ENCODE measurements at regions not wholly inside any gene's neighbourhood (a gene's known extent, or its start where the extent isn't known, plus 50 kb on each side); places are given as distances from the start of the nearest gene placed in this dataset.

- Histone ChIP-seq H3K27me3 (ENCODE audit: low read depth, low read length) (no peaks in the 10 kb centered on the region), H3K27ac (ENCODE audit: low read length) (no peak overlapping the region), H3K36me3 (ENCODE audit: control insufficient read depth in 1 of 2, insufficient read depth in 2 of 2, low read length in 2 of 2) (no peaks in the 10 kb centered on the region), H3K4me1 (ENCODE audit: control insufficient read depth in 1 of 2, insufficient read depth in 2 of 2, low read length in 2 of 2) (peaks cover 0 to 5% of the 10 kb centered on the region in 2 donors), H3K9me3 (ENCODE audit: control insufficient read depth in 1 of 2, low read length in 2 of 2) (no peaks in the 10 kb centered on the region), H3K4me3 (ENCODE audit: low read depth in 1 of 2, low read length in 2 of 2) (no peak overlapping the region)
These were observed 615.8 kb upstream of the SALL3 start for GRCh38 chr18:78363556-78364387.

GRCh38 chr18:78364388-78364960 is 615.1 kb upstream of the SALL3 start:
- Histone ChIP-seq H3K4me1 (ENCODE audit: control insufficient read depth in 1 of 2, insufficient read depth in 2 of 2, low read length in 2 of 2) (peaks cover 0 to 5% of the 10 kb centered on the region in 2 donors), H3K36me3 (ENCODE audit: control insufficient read depth in 1 of 2, insufficient read depth in 2 of 2, low read length in 2 of 2) (no peaks in the 10 kb centered on the region), H3K4me3 (ENCODE audit: low read depth in 1 of 2, low read length in 2 of 2) (no peak overlapping the region), H3K27me3 (ENCODE audit: low read depth, low read length) (no peaks in the 10 kb centered on the region), H3K9me3 (ENCODE audit: control insufficient read depth in 1 of 2, low read length in 2 of 2) (no peaks in the 10 kb centered on the region), H3K27ac (ENCODE audit: low read length) (no peak overlapping the region)

- no peak overlapping the region for H3K4me3 ChIP-seq (ENCODE audit: low read depth in 1 of 2, low read length in 2 of 2)
- no peak overlapping the region for H3K27ac ChIP-seq (ENCODE audit: low read length)
- H3K36me3 ChIP-seq (ENCODE audit: control insufficient read depth in 1 of 2, insufficient read depth in 2 of 2, low read length in 2 of 2) = no peaks in the 10 kb centered on the region
- no peaks in the 10 kb centered on the region for H3K9me3 ChIP-seq (ENCODE audit: control insufficient read depth in 1 of 2, low read length in 2 of 2)
- peaks cover 0 to 5% of the 10 kb centered on the region in 2 donors for H3K4me1 ChIP-seq (ENCODE audit: control insufficient read depth in 1 of 2, insufficient read depth in 2 of 2, low read length in 2 of 2)
- no peaks in the 10 kb centered on the region for H3K27me3 ChIP-seq (ENCODE audit: low read depth, low read length)
These were observed 611.6 kb upstream of the SALL3 start for GRCh38 chr18:78367996-78368395.

- Histone ChIP-seq H3K27ac (ENCODE audit: low read length) (no peak overlapping the region), H3K27me3 (ENCODE audit: low read depth, low read length) (no peaks in the 10 kb centered on the region), H3K36me3 (ENCODE audit: control insufficient read depth in 1 of 2, insufficient read depth in 2 of 2, low read length in 2 of 2) (no peaks in the 10 kb centered on the region), H3K4me1 (ENCODE audit: control insufficient read depth in 1 of 2, insufficient read depth in 2 of 2, low read length in 2 of 2) (peaks cover 0 to 5% of the 10 kb centered on the region in 2 donors), H3K4me3 (ENCODE audit: low read depth in 1 of 2, low read length in 2 of 2) (no peak overlapping the region), H3K9me3 (ENCODE audit: control insufficient read depth in 1 of 2, low read length in 2 of 2) (no peaks in the 10 kb centered on the region)
These were observed 610.9 kb upstream of the SALL3 start for GRCh38 chr18:78368726-78369125.

- Histone ChIP-seq H3K36me3 (ENCODE audit: control insufficient read depth in 1 of 2, insufficient read depth in 2 of 2, low read length in 2 of 2) (no peaks in the 10 kb centered on the region), H3K9me3 (ENCODE audit: control insufficient read depth in 1 of 2, low read length in 2 of 2) (no peaks in the 10 kb centered on the region), H3K4me3 (ENCODE audit: low read depth in 1 of 2, low read length in 2 of 2) (no peak overlapping the region), H3K27me3 (ENCODE audit: low read depth, low read length) (no peaks in the 10 kb centered on the region), H3K27ac (ENCODE audit: low read length) (no peak overlapping the region), H3K4me1 (ENCODE audit: control insufficient read depth in 1 of 2, insufficient read depth in 2 of 2, low read length in 2 of 2) (no peaks in the 10 kb centered on the region)
These were observed 603.6 kb upstream of the SALL3 start for GRCh38 chr18:78376046-78376445.

- H3K27ac ChIP-seq (ENCODE audit: low read length) = no peak overlapping the region
- no peaks in the 10 kb centered on the region for H3K27me3 ChIP-seq (ENCODE audit: low read depth, low read length)
- no peaks in the 10 kb centered on the region for H3K36me3 ChIP-seq (ENCODE audit: control insufficient read depth in 1 of 2, insufficient read depth in 2 of 2, low read length in 2 of 2)
- no peaks in the 10 kb centered on the region for H3K9me3 ChIP-seq (ENCODE audit: control insufficient read depth in 1 of 2, low read length in 2 of 2)
- no peak overlapping the region for H3K4me3 ChIP-seq (ENCODE audit: low read depth in 1 of 2, low read length in 2 of 2)
- no peaks in the 10 kb centered on the region for H3K4me1 ChIP-seq (ENCODE audit: control insufficient read depth in 1 of 2, insufficient read depth in 2 of 2, low read length in 2 of 2)
These were observed 601.2 kb upstream of the SALL3 start for GRCh38 chr18:78378403-78378802.

- H3K4me1 ChIP-seq (ENCODE audit: control insufficient read depth in 1 of 2, insufficient read depth in 2 of 2, low read length in 2 of 2) = no peaks in the 10 kb centered on the region
These were observed 600.6 kb upstream of the SALL3 start for GRCh38 chr18:78378983-78379382.

GRCh38 chr18:78390348-78390951 is 589.2 kb upstream of the SALL3 start:
- Histone ChIP-seq H3K27me3 (ENCODE audit: low read depth, low read length) (no peaks in the 10 kb centered on the region), H3K36me3 (ENCODE audit: control insufficient read depth in 1 of 2, insufficient read depth in 2 of 2, low read length in 2 of 2) (no peaks in the 10 kb centered on the region), H3K4me3 (ENCODE audit: low read depth in 1 of 2, low read length in 2 of 2) (no peak overlapping the region), H3K4me1 (ENCODE audit: control insufficient read depth in 1 of 2, insufficient read depth in 2 of 2, low read length in 2 of 2) (no peaks in the 10 kb centered on the region), H3K27ac (ENCODE audit: low read length) (no peak overlapping the region), H3K9me3 (ENCODE audit: control insufficient read depth in 1 of 2, low read length in 2 of 2) (peaks cover 0 to 14% of the 10 kb centered on the region in 2 donors)

More at GRCh38 chr18:78378983-78379382, 600.6 kb upstream of the SALL3 start:
- H3K27ac ChIP-seq (ENCODE audit: low read length) = no peak overlapping the region
- no peaks in the 10 kb centered on the region for H3K27me3 ChIP-seq (ENCODE audit: low read depth, low read length)
- no peaks in the 10 kb centered on the region for H3K36me3 ChIP-seq (ENCODE audit: control insufficient read depth in 1 of 2, insufficient read depth in 2 of 2, low read length in 2 of 2)
- no peak overlapping the region for H3K4me3 ChIP-seq (ENCODE audit: low read depth in 1 of 2, low read length in 2 of 2)
- no peaks in the 10 kb centered on the region for H3K9me3 ChIP-seq (ENCODE audit: control insufficient read depth in 1 of 2, low read length in 2 of 2)

GRCh38 chr18:78390952-78391348 is 588.7 kb upstream of the SALL3 start:
- no peaks in the 10 kb centered on the region for H3K36me3 ChIP-seq (ENCODE audit: control insufficient read depth in 1 of 2, insufficient read depth in 2 of 2, low read length in 2 of 2)
- H3K27ac ChIP-seq (ENCODE audit: low read length) = no peak overlapping the region
- peaks cover 0 to 14% of the 10 kb centered on the region in 2 donors for H3K9me3 ChIP-seq (ENCODE audit: control insufficient read depth in 1 of 2, low read length in 2 of 2)
- no peaks in the 10 kb centered on the region for H3K27me3 ChIP-seq (ENCODE audit: low read depth, low read length)
- H3K4me3 ChIP-seq (ENCODE audit: low read depth in 1 of 2, low read length in 2 of 2) = no peak overlapping the region
- no peaks in the 10 kb centered on the region for H3K4me1 ChIP-seq (ENCODE audit: control insufficient read depth in 1 of 2, insufficient read depth in 2 of 2, low read length in 2 of 2)

GRCh38 chr18:78393086-78393862 is 586.3 kb upstream of the SALL3 start:
- Histone ChIP-seq H3K36me3 (ENCODE audit: control insufficient read depth in 1 of 2, insufficient read depth in 2 of 2, low read length in 2 of 2) (no peaks in the 10 kb centered on the region), H3K27ac (ENCODE audit: low read length) (no peak overlapping the region), H3K4me1 (ENCODE audit: control insufficient read depth in 1 of 2, insufficient read depth in 2 of 2, low read length in 2 of 2) (no peaks in the 10 kb centered on the region), H3K27me3 (ENCODE audit: low read depth, low read length) (no peaks in the 10 kb centered on the region), H3K4me3 (ENCODE audit: low read depth in 1 of 2, low read length in 2 of 2) (no peak overlapping the region), H3K9me3 (ENCODE audit: control insufficient read depth in 1 of 2, low read length in 2 of 2) (peaks cover 0 to 12% of the 10 kb centered on the region in 2 donors)

- H3K4me3 ChIP-seq (ENCODE audit: low read depth in 1 of 2, low read length in 2 of 2) = no peak overlapping the region
- H3K4me1 ChIP-seq (ENCODE audit: control insufficient read depth in 1 of 2, insufficient read depth in 2 of 2, low read length in 2 of 2) = no peaks in the 10 kb centered on the region
- no peaks in the 10 kb centered on the region for H3K27me3 ChIP-seq (ENCODE audit: low read depth, low read length)
- H3K36me3 ChIP-seq (ENCODE audit: control insufficient read depth in 1 of 2, insufficient read depth in 2 of 2, low read length in 2 of 2) = no peaks in the 10 kb centered on the region
- H3K27ac ChIP-seq (ENCODE audit: low read length) = no peak overlapping the region
- H3K9me3 ChIP-seq (ENCODE audit: control insufficient read depth in 1 of 2, low read length in 2 of 2) = peaks cover 0 to 12% of the 10 kb centered on the region in 2 donors
These were observed 583.5 kb upstream of the SALL3 start for GRCh38 chr18:78396077-78396476.
